Calu3 (cell line): ENCODE measurements at regions not wholly inside any gene's neighbourhood (a gene's known extent, or its start where the extent isn't known, plus 50 kb on each side); places are given as distances from the start of the nearest gene placed in this dataset.

Experiments
- BruUV-seq: library from RNA; stranded (reverse); fragments of 400-500 nt; replicated peaks from 2 replicates; lab custom pipeline; 2021; lab: Mats Ljungman, UMichigan
- CTCF ChIA-PET: fragments of 300-600 bp; sonication (Branson Sonifier 250); formaldehyde crosslinking; loops from one replicate; lab custom pipeline; 2022; ENCODE audit warnings: antibody characterized with exemption; lab: Charles Lee
- DNase-seq: peaks from one replicate; pipeline ENCODE4 v3.0.0; 2022
- H3K27ac Mint-ChIP-seq: one replicate; pipeline ENCODE4 v1.8.0; 2022; ENCODE audit warnings: mixed read lengths; ENCODE audit not compliant: unreplicated experiment
- H3K27me3 Mint-ChIP-seq: one replicate; pipeline ENCODE4 v1.8.0; 2022; ENCODE audit warnings: mixed read lengths; ENCODE audit not compliant: unreplicated experiment
- H3K36me3 Mint-ChIP-seq: one replicate; pipeline ENCODE4 v1.8.0; 2022; ENCODE audit warnings: mild to moderate bottlenecking, moderate library complexity, mixed read lengths; ENCODE audit not compliant: insufficient read depth, unreplicated experiment
- H3K4me1 Mint-ChIP-seq: one replicate; pipeline ENCODE4 v1.8.0; 2022; ENCODE audit warnings: mild to moderate bottlenecking, low read depth, mixed read lengths; ENCODE audit not compliant: unreplicated experiment
- H3K4me3 Mint-ChIP-seq: one replicate; pipeline ENCODE4 v1.8.0; 2022; ENCODE audit warnings: mild to moderate bottlenecking, low read depth, moderate library complexity, mixed read lengths; ENCODE audit not compliant: unreplicated experiment
- H3K9me3 Mint-ChIP-seq: one replicate; pipeline ENCODE4 v1.8.0; 2022; ENCODE audit warnings: low read depth, mixed read lengths; ENCODE audit not compliant: unreplicated experiment
- CTCF ChIP-seq: fragments of 200-600 bp; IDR thresholded peaks from one replicate; pipeline ENCODE4 v1.8.0; 2022; ENCODE audit warnings: antibody characterized with exemption; ENCODE audit not compliant: unreplicated experiment
- intact Hi-C: fragments of 100-400 bp; cut with micrococcal nuclease; formaldehyde crosslinking; loops from one replicate; pipeline ENCODE4 v1.10.0; 2022; ENCODE audit not compliant: unreplicated experiment

DNA sequence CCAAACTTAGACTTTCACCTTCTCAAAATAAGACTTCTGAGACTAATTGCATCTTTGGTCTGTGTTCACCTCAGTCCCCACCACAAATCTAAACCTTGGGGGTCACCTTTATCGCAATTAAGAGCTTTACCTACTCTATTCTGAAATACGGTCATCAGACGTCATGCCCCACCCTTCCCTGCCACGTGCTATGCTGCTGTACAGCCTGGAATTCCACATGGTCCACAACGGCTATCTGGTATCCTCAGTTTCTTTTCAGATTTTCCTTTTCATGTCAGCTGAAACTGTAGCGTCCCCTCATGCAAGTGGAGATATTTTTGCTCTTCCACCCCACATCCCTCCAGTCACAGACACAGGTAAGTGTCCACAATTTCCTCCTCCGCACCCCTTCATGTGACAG, 511.1 kb downstream of the DIRAS2 start:
- DNase-seq = no peak
- H3K4me1 Mint-ChIP-seq = no peaks in the 10 kb centered on the region
- H3K27me3 Mint-ChIP-seq = peaks cover 17% of the 10 kb centered on the region
- no TSS peak for BruUV-seq
- H3K36me3 Mint-ChIP-seq = no peaks in the 10 kb centered on the region
- TF ChIP-seq CTCF = no peak
- CTCF ChIA-PET = interaction anchor here (0.7 kb wide), 1 partner anchor 247 kb away, joined by 3 read pairs; no protein-coding TSS in a partner anchor
- H3K9me3 Mint-ChIP-seq = no peaks in the 10 kb centered on the region
- no peak overlapping the region for H3K27ac Mint-ChIP-seq
- intact Hi-C loops = no loop called here
- H3K4me3 Mint-ChIP-seq = no peak overlapping the region

DNA sequence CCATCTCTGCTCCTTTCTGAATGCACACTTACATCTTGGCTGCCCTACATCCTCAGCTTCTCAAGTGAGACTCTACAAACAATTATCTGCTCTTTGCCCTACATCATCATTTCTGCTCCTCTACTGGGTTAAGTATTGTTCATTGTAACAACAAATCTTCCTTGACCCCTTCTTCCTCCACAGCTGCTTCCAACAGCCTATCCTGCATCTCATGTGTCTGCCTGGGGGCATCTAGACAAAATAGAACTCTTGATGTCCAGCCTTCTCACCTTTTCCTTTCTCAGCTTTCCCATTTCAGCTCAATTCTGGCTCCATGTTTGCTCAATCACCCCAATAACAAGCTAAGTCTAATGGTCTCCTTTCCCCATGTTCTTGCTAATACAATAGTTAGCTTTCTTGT, 509.8 kb downstream of the DIRAS2 start:
- BruUV-seq = no TSS peak
- Mint-ChIP-seq H3K27ac (no peak overlapping the region), H3K36me3 (no peaks in the 10 kb centered on the region), H3K4me3 (no peak overlapping the region), H3K4me1 (no peaks in the 10 kb centered on the region), H3K9me3 (no peaks in the 10 kb centered on the region), H3K27me3 (peaks cover 17% of the 10 kb centered on the region)
- DNase-seq = no peak
- TF ChIP-seq CTCF = no peak
- CTCF ChIA-PET = no interaction called here
- intact Hi-C loops = no loop called here

- no peak for DNase-seq
- CTCF ChIA-PET = interaction anchor here (0.6 kb wide), 1 partner anchor 35 kb away, joined by 3 read pairs; no protein-coding TSS in a partner anchor
- H3K4me3 Mint-ChIP-seq = no peak overlapping the region
- no peaks in the 10 kb centered on the region for H3K27me3 Mint-ChIP-seq
- no peaks in the 10 kb centered on the region for H3K36me3 Mint-ChIP-seq
- intact Hi-C loops = no loop called here
- no peaks in the 10 kb centered on the region for H3K9me3 Mint-ChIP-seq
- no peak overlapping the region for H3K27ac Mint-ChIP-seq
- no peaks in the 10 kb centered on the region for H3K4me1 Mint-ChIP-seq
- TF ChIP-seq CTCF = no peak
- no TSS peak for BruUV-seq
Measured at GRCh38 chr9:90137801-90138200, 504.8 kb downstream of the DIRAS2 start.

GRCh38 chr9:90140131-90140818, 502.3 kb downstream of the DIRAS2 start:
- Mint-ChIP-seq H3K4me1 (no peaks in the 10 kb centered on the region), H3K27ac (no peak overlapping the region), H3K9me3 (no peaks in the 10 kb centered on the region), H3K27me3 (no peaks in the 10 kb centered on the region), H3K36me3 (no peaks in the 10 kb centered on the region), H3K4me3 (no peak overlapping the region)
- no peak for TF ChIP-seq CTCF
- CTCF ChIA-PET = no interaction called here
- DNase-seq = no peak
- intact Hi-C loops = loop anchor here (5.0 kb wide), 2 partner anchors 502 to 632 kb away; partner anchors contain the start of gene DIRAS2
- BruUV-seq = no TSS peak
